Bronchial epithelial cell (primary cell): ENCODE measurements at regions not wholly inside any gene's neighbourhood (a gene's known extent, or its start where the extent isn't known, plus 50 kb on each side); places are given as distances from the start of the nearest gene placed in this dataset.
"Not testable (repeated sequence)": the region's sequence is repeated elsewhere in the genome, so short reads cannot be mapped to it uniquely, and the experiment has no call there.

ENCODE experiments used
- DNase-seq: peaks from one replicate; pipeline ENCODE4 v3.0.0-alpha.2; 2010; ENCODE audit warnings: low read depth
- FAIRE-seq: peaks from 2 replicates; lab custom pipeline; 2011; peaks lifted over from hg19 to GRCh38; lab: Jason Lieb, UNC
- H3K27me3 ChIP-seq: 2 replicates; pipeline ENCODE4 v1.5.1; 2011; ENCODE audit warnings: low read length; ENCODE audit not compliant: control insufficient read depth, insufficient read depth
- H3K36me3 ChIP-seq: 2 replicates; pipeline ENCODE4 v1.5.1; 2011; ENCODE audit warnings: low read length; ENCODE audit not compliant: control insufficient read depth, insufficient read depth
- H3K4me3 ChIP-seq: 2 replicates; pipeline ENCODE4 v1.5.1; 2011; ENCODE audit warnings: mild to moderate bottlenecking, low read depth, low read length, control low read depth
- CTCF ChIP-seq: IDR thresholded peaks from 2 replicates; pipeline ENCODE4 v1.5.1; 2011; ENCODE audit warnings: mild to moderate bottlenecking, moderate library complexity, low read length, control low read depth, inconsistent platforms; ENCODE audit not compliant: insufficient read depth, severe bottlenecking

- no peak overlapping the region for H3K4me3 ChIP-seq
- H3K36me3 ChIP-seq = no peaks in the 10 kb centered on the region
- no peaks in the 10 kb centered on the region for H3K27me3 ChIP-seq
- DNase-seq (no peak), FAIRE-seq (no peak)
- no peak for TF ChIP-seq CTCF
Observed at GRCh38 chr1:74943046-74943445, 191.1 kb upstream of the LHX8 start.

- no peak for FAIRE-seq
- no peak for DNase-seq
- Histone ChIP-seq H3K36me3 (no peaks in the 10 kb centered on the region), H3K4me3 (no peak overlapping the region), H3K27me3 (no peaks in the 10 kb centered on the region)
- no peak for TF ChIP-seq CTCF
Observed at GRCh38 chr1:74946388-74946787, 187.8 kb upstream of the LHX8 start.

DNA sequence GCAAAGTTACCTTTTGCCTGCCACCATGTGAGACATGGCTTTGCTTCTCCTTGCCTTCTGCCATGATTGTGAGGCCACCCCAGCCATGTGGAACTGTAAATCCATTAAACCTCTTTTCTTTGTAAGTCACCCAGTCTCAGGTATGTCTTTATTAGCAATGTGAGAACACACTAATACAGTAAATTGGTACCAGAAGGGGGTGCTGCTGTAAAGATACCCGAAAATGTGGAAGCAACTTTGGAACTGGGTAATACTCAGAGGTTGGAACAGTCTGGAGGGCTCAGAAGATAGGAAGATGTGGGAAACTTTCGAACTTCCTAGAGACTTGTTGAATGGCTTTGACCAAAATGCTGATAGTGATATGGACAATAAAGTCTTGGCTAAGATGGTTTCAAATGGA, 184.8 kb upstream of the LHX8 start:
- not testable (repeated sequence) for H3K36me3 ChIP-seq, H3K4me3 ChIP-seq, FAIRE-seq, DNase-seq, H3K27me3 ChIP-seq

DNA sequence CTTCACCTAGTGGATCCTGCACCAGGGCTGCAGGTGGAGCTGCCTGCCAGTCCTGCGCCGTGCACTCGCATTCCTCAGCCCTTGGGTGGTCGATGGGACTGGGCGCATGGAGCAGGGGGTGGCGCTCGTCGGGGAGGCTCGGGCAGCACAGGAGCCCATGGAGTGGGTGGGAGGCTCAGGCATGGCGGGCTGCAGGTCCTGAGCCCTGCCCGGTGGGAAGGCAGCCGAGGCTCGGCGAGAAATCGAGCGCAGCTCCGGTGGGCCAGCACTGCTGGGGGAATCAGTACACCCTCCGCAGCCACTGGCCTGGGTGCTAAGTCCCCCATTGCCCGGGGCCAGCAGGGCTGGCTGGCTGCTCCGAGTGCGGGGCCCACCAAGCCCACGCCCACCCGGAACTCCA, 182.2 kb upstream of the LHX8 start:
- not testable (repeated sequence) for DNase-seq, H3K27me3 ChIP-seq, H3K36me3 ChIP-seq, H3K4me3 ChIP-seq, FAIRE-seq

GRCh38 chr1:74952786-74953185, 181.4 kb upstream of the LHX8 start:
- Histone ChIP-seq H3K27me3 (no peaks in the 10 kb centered on the region), H3K4me3 (no peak overlapping the region), H3K36me3 (no peaks in the 10 kb centered on the region)
- DNase-seq (no peak), FAIRE-seq (no peak)
- no peak for TF ChIP-seq CTCF

- no peak for TF ChIP-seq CTCF
- H3K27me3 ChIP-seq = no peaks in the 10 kb centered on the region
- DNase-seq (no peak), FAIRE-seq (no peak)
- H3K4me3 ChIP-seq = no peak overlapping the region
- H3K36me3 ChIP-seq = no peaks in the 10 kb centered on the region
Observed at GRCh38 chr1:74953622-74954021, 180.6 kb upstream of the LHX8 start.

DNA sequence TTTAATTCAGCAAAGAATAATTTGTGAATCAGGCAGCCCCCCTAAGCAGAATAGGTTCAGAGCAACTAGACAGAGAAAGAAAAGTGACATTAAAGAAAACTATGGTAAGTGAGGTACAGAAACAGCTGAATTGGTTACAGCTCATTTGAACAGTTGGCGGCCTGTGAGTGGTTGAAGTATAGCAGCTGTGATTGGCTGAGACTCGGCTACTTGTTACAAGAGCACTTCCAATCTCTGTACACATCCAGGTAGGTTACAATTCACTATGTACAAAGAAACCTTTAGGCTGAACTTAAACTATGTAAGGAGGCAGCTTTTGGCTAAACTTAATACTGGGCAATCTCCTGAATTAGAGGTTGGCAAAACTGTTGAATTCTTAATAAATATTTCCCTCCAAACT, 171.1 kb upstream of the LHX8 start:
- FAIRE-seq (no peak), DNase-seq (no peak)
- H3K4me3 ChIP-seq = no peak overlapping the region
- H3K36me3 ChIP-seq = no peaks in the 10 kb centered on the region
- no peaks in the 10 kb centered on the region for H3K27me3 ChIP-seq
- no peak for TF ChIP-seq CTCF
